ENCODE measurements at regions not wholly inside any gene's neighbourhood (a gene's known extent, or its start where the extent isn't known, plus 50 kb on each side); places are given as distances from the start of the nearest gene placed in this dataset.

DNA sequence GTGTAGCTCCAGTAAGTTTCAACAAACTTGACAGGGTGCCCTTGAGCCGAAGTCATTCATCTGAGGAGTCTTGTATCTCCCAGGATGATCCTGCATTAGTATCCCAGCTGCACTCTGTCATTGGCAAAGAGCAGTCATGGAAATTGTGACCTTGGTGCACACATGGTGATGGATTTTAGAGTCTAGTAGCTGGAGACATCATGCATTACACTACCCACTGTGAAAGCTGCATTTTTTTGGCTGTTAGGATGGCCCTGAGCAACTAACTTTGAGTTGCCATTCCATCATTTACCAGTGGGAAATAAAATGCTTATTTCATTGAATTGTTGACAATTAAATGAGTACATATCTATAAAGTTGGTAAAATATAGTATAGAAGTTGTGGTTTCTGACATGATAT is 552.6 kb upstream of the CBLB start:
- TF ChIP-seq, protein P1, sequence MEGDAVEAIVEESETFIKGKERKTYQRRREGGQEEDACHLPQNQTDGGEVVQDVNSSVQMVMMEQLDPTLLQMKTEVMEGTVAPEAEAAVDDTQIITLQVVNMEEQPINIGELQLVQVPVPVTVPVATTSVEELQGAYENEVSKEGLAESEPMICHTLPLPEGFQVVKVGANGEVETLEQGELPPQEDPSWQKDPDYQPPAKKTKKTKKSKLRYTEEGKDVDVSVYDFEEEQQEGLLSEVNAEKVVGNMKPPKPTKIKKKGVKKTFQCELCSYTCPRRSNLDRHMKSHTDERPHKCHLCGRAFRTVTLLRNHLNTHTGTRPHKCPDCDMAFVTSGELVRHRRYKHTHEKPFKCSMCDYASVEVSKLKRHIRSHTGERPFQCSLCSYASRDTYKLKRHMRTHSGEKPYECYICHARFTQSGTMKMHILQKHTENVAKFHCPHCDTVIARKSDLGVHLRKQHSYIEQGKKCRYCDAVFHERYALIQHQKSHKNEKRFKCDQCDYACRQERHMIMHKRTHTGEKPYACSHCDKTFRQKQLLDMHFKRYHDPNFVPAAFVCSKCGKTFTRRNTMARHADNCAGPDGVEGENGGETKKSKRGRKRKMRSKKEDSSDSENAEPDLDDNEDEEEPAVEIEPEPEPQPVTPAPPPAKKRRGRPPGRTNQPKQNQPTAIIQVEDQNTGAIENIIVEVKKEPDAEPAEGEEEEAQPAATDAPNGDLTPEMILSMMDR (IDR thresholded peaks at IDR 0.05), result no peak
- TF ChIP-seq NFIC (IDR thresholded peaks at IDR 0.05; ENCODE audit: borderline replicate concordance), result no peak
- no peak for TF ChIP-seq USF2 (IDR thresholded peaks at IDR 0.05; ENCODE audit: borderline replicate concordance, low read depth, low read length)
- TF ChIP-seq JUND (IDR thresholded peaks at IDR 0.05), result no peak

Measured in SK-N-SH (cell line).